ENCODE measurements at regions not wholly inside any gene's neighbourhood (a gene's known extent, or its start where the extent isn't known, plus 50 kb on each side); places are given as distances from the start of the nearest gene placed in this dataset.

- H3K27me3 ChIP-seq: no peaks in the 10 kb centered on the region
- no peaks in the 10 kb centered on the region for H3K9me3 ChIP-seq (ENCODE audit: low read depth)
- TF ChIP-seq EZH2phosphoT487 (IDR thresholded peaks at IDR 0.05) (no peak), EZH2 (IDR thresholded peaks at IDR 0.05) (no peak)
- TF ChIP-seq, protein P1, sequence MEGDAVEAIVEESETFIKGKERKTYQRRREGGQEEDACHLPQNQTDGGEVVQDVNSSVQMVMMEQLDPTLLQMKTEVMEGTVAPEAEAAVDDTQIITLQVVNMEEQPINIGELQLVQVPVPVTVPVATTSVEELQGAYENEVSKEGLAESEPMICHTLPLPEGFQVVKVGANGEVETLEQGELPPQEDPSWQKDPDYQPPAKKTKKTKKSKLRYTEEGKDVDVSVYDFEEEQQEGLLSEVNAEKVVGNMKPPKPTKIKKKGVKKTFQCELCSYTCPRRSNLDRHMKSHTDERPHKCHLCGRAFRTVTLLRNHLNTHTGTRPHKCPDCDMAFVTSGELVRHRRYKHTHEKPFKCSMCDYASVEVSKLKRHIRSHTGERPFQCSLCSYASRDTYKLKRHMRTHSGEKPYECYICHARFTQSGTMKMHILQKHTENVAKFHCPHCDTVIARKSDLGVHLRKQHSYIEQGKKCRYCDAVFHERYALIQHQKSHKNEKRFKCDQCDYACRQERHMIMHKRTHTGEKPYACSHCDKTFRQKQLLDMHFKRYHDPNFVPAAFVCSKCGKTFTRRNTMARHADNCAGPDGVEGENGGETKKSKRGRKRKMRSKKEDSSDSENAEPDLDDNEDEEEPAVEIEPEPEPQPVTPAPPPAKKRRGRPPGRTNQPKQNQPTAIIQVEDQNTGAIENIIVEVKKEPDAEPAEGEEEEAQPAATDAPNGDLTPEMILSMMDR (IDR thresholded peaks at IDR 0.05): no peak
- H3K27ac ChIP-seq: no peak overlapping the region
- no peaks in the 10 kb centered on the region for H3K4me1 ChIP-seq
- no peak overlapping the region for H3K9ac ChIP-seq
- H3K36me3 ChIP-seq: no peaks in the 10 kb centered on the region
- no peak overlapping the region for H3K4me3 ChIP-seq
- no peak overlapping the region for H3K4me2 ChIP-seq
- H3K36me3 Mint-ChIP-seq: peaks cover 1% of the 10 kb centered on the region
- H3F3A ChIP-seq (ENCODE audit: low read depth): no peaks in the 10 kb centered on the region
- no peak for DNase-seq (ENCODE audit: low spot score)
- no peak overlapping the region for H2AFZ ChIP-seq (replicated peaks)
- peaks cover 10% of the 10 kb centered on the region for H3K9me3 Mint-ChIP-seq
- H3K27me3 Mint-ChIP-seq (ENCODE audit: insufficient read depth, low read depth): peaks cover 13% of the 10 kb centered on the region
- H4K20me1 ChIP-seq (ENCODE audit: low read depth): no peaks in the 10 kb centered on the region
- no peak overlapping the region for H3K27ac Mint-ChIP-seq
- peaks cover 3% of the 10 kb centered on the region for H3K4me1 Mint-ChIP-seq
- H3K79me2 ChIP-seq (ENCODE audit: low read depth): no peaks in the 10 kb centered on the region
- no peak overlapping the region for H3K4me3 Mint-ChIP-seq
These were observed 188.7 kb upstream of the ITGA1 start for GRCh38 chr5:52598968-52599367.

- peaks cover 28% of the 10 kb centered on the region for H3K4me1 Mint-ChIP-seq
- H3K27me3 Mint-ChIP-seq (ENCODE audit: insufficient read depth, low read depth): peaks cover 7% of the 10 kb centered on the region
- H3K27ac ChIP-seq: no peak overlapping the region
- peaks cover under 1% of the 10 kb centered on the region for H3K9me3 Mint-ChIP-seq
- no peak overlapping the region for H3K4me3 ChIP-seq
- peaks cover 7% of the 10 kb centered on the region for H3K4me1 ChIP-seq
- H3K4me3 Mint-ChIP-seq: no peak overlapping the region
- no peaks in the 10 kb centered on the region for H3K36me3 ChIP-seq
- no peak overlapping the region for H3K4me2 ChIP-seq
- H3K9ac ChIP-seq: no peak overlapping the region
- DNase-seq (ENCODE audit: low spot score): no peak
- H3F3A ChIP-seq (ENCODE audit: low read depth): no peaks in the 10 kb centered on the region
- no peaks in the 10 kb centered on the region for H4K20me1 ChIP-seq (ENCODE audit: low read depth)
- H3K27ac Mint-ChIP-seq: no peak overlapping the region
- no peaks in the 10 kb centered on the region for H3K27me3 ChIP-seq
- no peak overlapping the region for H2AFZ ChIP-seq (replicated peaks)
- H3K9me3 ChIP-seq (ENCODE audit: low read depth): no peaks in the 10 kb centered on the region
- H3K36me3 Mint-ChIP-seq: no peaks in the 10 kb centered on the region
- H3K79me2 ChIP-seq (ENCODE audit: low read depth): no peaks in the 10 kb centered on the region
- TF ChIP-seq EZH2phosphoT487 (IDR thresholded peaks at IDR 0.05) (no peak), EZH2 (IDR thresholded peaks at IDR 0.05) (no peak)
- TF ChIP-seq, protein P1 (IDR thresholded peaks at IDR 0.05): no peak
These were observed 183.8 kb upstream of the ITGA1 start for GRCh38 chr5:52603778-52604554.

DNA sequence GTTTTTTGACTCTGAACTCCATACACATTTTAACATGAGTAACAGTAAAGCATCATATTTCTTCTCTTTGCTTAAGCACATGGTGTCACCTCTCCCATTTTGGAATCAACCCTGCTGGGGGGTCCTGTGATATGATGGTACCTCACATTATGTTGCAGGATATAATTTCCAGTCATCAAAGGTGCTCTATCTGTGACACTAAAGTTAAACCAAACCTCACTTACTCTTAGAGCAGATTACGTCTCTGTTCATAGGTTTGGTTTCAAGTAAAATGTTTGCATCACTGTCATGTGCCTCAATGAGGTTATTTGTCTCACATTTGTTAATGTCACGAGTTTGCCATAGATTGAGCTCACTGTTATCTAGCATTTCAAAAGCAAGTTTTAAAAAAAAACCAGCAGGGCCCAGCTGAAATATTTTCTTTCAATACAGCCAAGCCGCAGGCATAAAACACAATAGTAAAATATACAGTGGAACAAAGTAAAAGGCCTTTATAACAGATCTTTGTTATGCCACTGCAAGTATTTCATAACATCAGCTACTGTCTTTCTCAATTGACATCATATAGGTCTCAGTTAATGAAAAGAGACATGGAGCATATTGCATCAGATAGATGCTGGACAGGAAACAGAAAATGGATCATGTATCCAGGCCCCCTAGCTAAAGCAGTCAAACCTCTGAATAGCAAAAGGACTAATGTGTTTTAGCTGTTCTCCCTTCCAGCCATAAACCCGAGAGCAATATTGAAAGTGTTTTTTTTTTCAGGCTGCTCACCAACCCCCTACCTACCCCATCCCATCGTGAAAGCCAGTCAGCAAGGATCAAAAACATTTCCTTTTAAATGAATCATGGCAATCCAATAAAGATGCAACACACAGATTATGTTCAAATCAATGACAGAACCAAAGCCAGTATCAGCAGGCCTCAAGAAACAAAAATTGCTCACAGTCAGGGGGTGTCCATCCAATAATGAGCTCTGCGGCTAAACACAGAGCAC is 182.1 kb upstream of the ITGA1 start:
- Histone ChIP-seq H2AFZ (replicated peaks) (peak overlapping the region; percentile 79), H3K79me2 (ENCODE audit: low read depth) (no peaks in the 10 kb centered on the region), H3K9me3 (ENCODE audit: low read depth) (no peaks in the 10 kb centered on the region), H3K4me2 (no peak overlapping the region), H3F3A (ENCODE audit: low read depth) (no peaks in the 10 kb centered on the region), H3K27ac (no peak overlapping the region), H3K4me3 (no peak overlapping the region), H3K4me1 (peaks cover 7% of the 10 kb centered on the region), H3K36me3 (no peaks in the 10 kb centered on the region), H3K9ac (no peak overlapping the region), H4K20me1 (ENCODE audit: low read depth) (no peaks in the 10 kb centered on the region), H3K27me3 (no peaks in the 10 kb centered on the region)
- H3K9me3 Mint-ChIP-seq: peaks cover 4% of the 10 kb centered on the region
- DNase-seq (ENCODE audit: low spot score): no peak
- peaks cover 10% of the 10 kb centered on the region for H3K27me3 Mint-ChIP-seq (ENCODE audit: insufficient read depth, low read depth)
- no peak overlapping the region for H3K27ac Mint-ChIP-seq
- no peak overlapping the region for H3K4me3 Mint-ChIP-seq
- H3K4me1 Mint-ChIP-seq: peaks cover 28% of the 10 kb centered on the region
- no peak for TF ChIP-seq EZH2 (IDR thresholded peaks at IDR 0.05)
- TF ChIP-seq, protein P1 (IDR thresholded peaks at IDR 0.05): no peak
- TF ChIP-seq EZH2phosphoT487 (IDR thresholded peaks at IDR 0.05): no peak
- H3K36me3 Mint-ChIP-seq: no peaks in the 10 kb centered on the region

Measured in neural progenitor cell (in vitro differentiated cells).